ENCODE measurements at regions not wholly inside any gene's neighbourhood (a gene's known extent, or its start where the extent isn't known, plus 50 kb on each side); places are given as distances from the start of the nearest gene placed in this dataset.
"Not testable (repeated sequence)": the region's sequence is repeated elsewhere in the genome, so short reads cannot be mapped to it uniquely, and the experiment has no call there.

GRCh38 chr2:430291-431040 is 142.6 kb upstream of the ALKAL2 start:
- DNase-seq, result no peak

GRCh38 chr2:429575-430254 is 141.8 kb upstream of the ALKAL2 start:
- DNase-seq, result no peak

- DNase-seq, result no peak
These were observed 141.3 kb upstream of the ALKAL2 start for GRCh38 chr2:429142-429541.

- DNase-seq, result no peak
These were observed 140.7 kb upstream of the ALKAL2 start for GRCh38 chr2:428591-428990.

- not testable (repeated sequence) for DNase-seq
These were observed 138.8 kb upstream of the ALKAL2 start for GRCh38 chr2:426696-427095.

GRCh38 chr2:425947-426346 is 138.1 kb upstream of the ALKAL2 start:
- no peak for DNase-seq

GRCh38 chr2:425243-425642 is 137.4 kb upstream of the ALKAL2 start:
- DNase-seq, result no peak

GRCh38 chr2:424306-425171 is 136.6 kb upstream of the ALKAL2 start:
- DNase-seq, result no peak

GRCh38 chr2:423479-423878 is 135.6 kb upstream of the ALKAL2 start:
- no peak for DNase-seq

- no peak for DNase-seq
These were observed 135.0 kb upstream of the ALKAL2 start for GRCh38 chr2:422676-423435.

- DNase-seq, result no peak
These were observed 133.5 kb upstream of the ALKAL2 start for GRCh38 chr2:421406-421805.

GRCh38 chr2:419687-420317 is 131.9 kb upstream of the ALKAL2 start:
- DNase-seq, result no peak

- no peak for DNase-seq
These were observed 129.8 kb upstream of the ALKAL2 start for GRCh38 chr2:417662-418061.

- no peak for DNase-seq
These were observed 129.1 kb upstream of the ALKAL2 start for GRCh38 chr2:417006-417405.

- no peak for DNase-seq
These were observed 128.2 kb upstream of the ALKAL2 start for GRCh38 chr2:415986-416610.

GRCh38 chr2:409523-409922 is 121.6 kb upstream of the ALKAL2 start:
- DNase-seq, result no peak

- no peak for DNase-seq
These were observed 119.7 kb upstream of the ALKAL2 start for GRCh38 chr2:407630-408029.

- no peak for DNase-seq
These were observed 119.0 kb upstream of the ALKAL2 start for GRCh38 chr2:406876-407275.

GRCh38 chr2:406231-406630 is 118.3 kb upstream of the ALKAL2 start:
- no peak for DNase-seq

GRCh38 chr2:404581-404980 is 116.7 kb upstream of the ALKAL2 start:
- no peak for DNase-seq
